ENCODE measurements at regions not wholly inside any gene's neighbourhood (a gene's known extent, or its start where the extent isn't known, plus 50 kb on each side); places are given as distances from the start of the nearest gene placed in this dataset.

DNA sequence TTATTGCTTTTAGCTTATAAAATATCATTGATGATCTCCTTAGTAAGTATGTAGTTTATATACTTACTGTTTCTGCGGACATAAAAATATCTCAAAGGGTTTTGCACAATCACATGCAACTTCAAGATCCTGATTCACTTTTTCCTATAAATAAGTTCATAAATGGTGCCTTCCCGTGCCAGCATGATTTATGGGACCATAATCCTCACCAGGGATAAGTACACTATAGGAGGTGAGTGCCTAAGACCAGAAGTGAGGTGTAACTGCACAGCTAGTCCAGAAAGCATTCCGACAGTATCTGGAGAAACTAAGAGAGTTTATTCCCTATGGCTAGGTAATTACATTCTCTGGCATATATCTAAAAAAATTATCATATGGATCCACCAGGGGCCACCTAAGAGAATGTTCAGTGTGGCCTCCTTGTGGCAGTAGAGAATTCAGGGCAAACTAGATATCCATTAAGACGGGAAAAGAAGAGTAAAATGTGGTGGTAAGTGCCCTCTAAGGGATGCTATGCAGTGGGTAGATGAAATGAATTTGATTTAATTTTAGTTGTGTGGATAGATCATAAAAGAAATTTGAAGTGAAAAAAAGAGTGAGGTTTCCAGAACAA is 402.5 kb upstream of the SLC24A2 start:
- FAIRE-seq, result no peak

DNA sequence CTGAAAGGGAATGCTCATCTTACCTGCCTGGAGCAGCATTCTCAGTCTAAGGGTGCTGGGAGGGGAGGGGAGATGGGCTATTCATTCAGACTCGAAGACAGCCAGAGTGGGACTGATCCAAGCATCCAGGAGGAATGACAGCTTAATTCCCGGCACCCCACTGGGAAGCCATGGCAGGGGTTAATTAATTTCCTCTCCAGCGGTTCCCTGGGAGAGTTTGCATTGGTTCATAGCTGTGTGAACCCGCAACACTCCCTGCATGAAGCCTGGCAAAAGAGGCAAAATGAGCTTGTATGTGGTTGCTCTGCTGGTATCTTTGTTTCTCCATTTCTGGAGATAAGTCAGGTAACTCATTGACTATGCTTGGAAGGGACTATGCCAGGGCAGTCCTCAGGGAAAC is 401.0 kb upstream of the SLC24A2 start:
- FAIRE-seq, result no peak

- FAIRE-seq, result no peak
Measured at GRCh38 chr9:20188616-20189369, 400.0 kb upstream of the SLC24A2 start.

GRCh38 chr9:20187318-20187717 is 398.5 kb upstream of the SLC24A2 start:
- FAIRE-seq, result no peak

DNA sequence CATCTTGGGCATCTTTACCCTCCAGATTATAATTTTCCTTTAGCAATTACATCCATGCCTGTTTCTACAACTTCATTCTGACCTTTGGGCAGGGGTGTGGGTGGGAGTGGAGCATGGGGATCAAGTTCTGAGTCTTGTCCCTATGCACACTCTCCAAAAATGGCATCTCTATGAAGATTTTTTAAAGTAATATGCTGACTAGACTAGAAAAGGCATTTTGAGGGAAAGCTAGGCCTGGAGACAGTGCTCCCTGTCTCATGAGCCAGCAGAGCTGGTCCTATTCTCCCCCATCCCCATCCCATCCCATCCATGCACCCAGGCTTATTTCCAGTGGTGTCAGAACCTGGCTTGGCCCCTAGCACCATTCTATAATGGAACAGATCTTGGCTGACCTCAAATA is 398.0 kb upstream of the SLC24A2 start:
- FAIRE-seq, result no peak

DNA sequence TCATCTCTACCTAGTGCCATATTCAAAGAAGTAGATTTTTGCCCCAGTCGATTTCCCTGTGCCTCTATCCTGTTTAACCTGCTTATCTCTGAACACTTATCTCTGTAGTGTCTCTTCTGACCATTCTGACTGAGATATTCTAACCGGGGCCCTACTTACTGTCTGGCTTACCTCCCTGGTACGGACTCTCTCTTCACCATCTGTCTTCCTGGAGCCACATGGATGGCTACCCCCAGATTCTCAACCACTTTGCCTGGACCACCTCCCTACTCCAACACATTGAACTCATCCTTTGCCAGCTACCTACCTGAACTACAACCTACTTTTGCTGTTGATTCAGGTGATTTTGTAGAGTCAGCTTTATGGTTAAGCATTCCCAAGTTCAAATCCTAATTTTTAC is 397.4 kb upstream of the SLC24A2 start:
- no peak for FAIRE-seq

- FAIRE-seq, result no peak
Measured at GRCh38 chr9:20184541-20184940, 395.7 kb upstream of the SLC24A2 start.

DNA sequence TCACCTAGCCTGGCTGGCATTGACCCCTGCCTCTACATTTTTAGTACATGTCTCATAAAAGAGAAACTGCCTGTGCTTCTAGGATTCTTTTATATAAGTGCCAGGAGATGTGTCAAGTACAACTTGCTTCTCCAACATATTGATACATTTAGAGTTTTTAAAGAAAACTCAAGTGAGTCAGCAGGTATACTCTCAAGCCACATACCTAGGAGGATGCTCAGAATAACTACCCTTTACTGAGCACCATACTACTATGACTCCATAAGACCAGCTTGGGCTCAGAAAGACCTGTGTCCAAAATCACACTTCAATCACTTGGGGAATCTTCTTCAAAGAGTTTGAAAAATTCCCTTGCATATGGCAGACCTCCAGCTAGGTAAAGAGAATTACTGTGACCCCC is 389.8 kb upstream of the SLC24A2 start:
- no peak for FAIRE-seq

GRCh38 chr9:20178197-20178596 is 389.4 kb upstream of the SLC24A2 start:
- FAIRE-seq, result no peak

DNA sequence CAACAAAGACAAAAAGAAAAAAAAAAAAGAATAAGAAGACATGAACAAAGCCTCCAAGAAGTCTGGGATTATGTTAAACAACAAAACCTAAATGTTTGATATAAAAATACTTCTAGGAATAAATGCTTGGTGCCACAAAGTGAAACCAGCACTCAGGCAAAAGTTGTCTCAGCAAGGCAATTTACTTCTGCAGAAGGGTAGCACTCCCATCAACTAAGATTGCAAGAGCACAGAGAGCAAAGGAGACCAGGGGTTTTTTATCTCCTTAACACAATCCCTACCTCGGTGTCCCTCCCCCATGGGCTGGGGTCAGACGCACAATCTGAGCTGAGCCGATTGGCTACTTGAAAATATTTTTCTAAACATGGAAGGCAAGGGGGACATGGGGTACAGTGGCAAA is 381.3 kb upstream of the SLC24A2 start:
- FAIRE-seq, result no peak

DNA sequence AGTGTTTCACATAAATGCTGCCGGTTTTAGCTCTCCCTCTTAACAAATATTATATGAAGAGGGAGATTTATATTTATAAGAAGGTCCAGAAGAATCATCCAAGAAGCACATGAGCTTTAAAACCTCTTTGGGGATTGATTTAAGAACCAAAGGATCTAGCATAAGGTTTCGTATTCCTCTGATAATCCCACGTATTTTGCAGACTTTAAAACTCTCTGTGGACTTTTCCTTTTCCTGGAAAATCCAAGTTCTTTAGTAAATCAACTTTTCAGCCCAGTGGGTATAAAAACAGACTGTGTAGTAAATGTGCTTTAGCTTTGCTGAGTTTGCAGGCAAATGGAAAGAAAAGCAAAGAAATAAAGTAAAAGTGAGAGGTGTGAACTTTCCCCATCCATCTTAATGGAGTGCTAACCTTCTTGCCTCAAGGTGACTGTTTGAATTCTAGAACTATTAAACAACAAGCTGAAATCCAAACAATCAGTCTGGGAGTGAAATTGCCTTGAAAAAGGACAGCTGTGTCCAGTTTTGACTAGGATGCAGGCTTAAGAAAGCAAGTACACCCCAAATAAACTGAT is 363.4 kb upstream of the SLC24A2 start:
- no peak for FAIRE-seq

- FAIRE-seq, result no peak
Measured at GRCh38 chr9:20148416-20148815, 359.6 kb upstream of the SLC24A2 start.

- FAIRE-seq, result no peak
Measured at GRCh38 chr9:20144197-20144596, 355.4 kb upstream of the SLC24A2 start.

- no peak for FAIRE-seq
Measured at GRCh38 chr9:20139763-20140290, 351.0 kb upstream of the SLC24A2 start.

GRCh38 chr9:20138841-20139240 is 350.0 kb upstream of the SLC24A2 start:
- FAIRE-seq, result no peak

GRCh38 chr9:20138116-20138515 is 349.3 kb upstream of the SLC24A2 start:
- no peak for FAIRE-seq

DNA sequence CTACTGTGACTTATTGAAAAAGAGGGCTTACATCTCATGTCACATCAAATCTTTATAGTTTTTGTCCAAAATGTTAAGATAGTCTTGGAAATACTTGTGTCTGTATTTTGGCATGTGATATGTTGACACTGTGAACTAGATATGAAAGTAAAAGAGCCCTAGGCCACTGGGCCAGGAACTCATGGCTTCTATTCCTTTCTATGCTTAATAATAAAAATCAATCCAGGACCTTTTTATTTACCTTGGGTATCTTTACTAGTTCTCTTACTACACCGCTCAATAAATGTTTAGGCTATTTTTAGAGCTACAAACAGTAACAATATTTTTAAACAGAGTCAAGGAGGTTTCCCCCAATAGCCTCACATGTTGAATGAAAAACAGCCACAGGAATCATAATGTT is 348.6 kb upstream of the SLC24A2 start:
- no peak for FAIRE-seq

DNA sequence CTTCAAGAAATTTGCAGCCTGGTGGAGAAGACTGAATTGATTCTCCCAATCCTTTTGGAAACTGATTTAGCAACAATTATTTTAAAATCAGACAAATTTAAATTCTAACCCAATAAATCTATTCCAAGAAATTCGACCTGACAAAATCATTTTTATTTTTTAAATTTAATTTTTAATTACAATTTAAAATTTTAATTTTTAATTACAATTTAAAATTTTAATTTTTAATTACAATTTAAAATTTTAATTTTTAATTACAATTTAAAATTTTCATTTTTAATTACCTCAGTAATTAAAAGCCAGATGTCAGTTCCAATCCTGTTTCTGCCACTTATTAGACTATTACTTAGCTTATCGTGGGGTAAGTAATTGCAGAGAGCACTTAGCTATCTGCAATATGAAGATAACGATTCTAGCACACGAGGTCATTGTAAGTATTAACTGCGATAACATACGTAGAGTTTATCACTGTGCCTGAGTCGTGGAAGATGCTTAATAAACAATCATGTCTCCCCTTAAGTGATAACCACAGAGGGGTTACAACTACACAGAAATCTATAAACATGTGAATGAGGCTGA is 346.4 kb upstream of the SLC24A2 start:
- peak; percentile 95 for FAIRE-seq

GRCh38 chr9:20125727-20126126 is 336.9 kb upstream of the SLC24A2 start:
- FAIRE-seq, result no peak

DNA sequence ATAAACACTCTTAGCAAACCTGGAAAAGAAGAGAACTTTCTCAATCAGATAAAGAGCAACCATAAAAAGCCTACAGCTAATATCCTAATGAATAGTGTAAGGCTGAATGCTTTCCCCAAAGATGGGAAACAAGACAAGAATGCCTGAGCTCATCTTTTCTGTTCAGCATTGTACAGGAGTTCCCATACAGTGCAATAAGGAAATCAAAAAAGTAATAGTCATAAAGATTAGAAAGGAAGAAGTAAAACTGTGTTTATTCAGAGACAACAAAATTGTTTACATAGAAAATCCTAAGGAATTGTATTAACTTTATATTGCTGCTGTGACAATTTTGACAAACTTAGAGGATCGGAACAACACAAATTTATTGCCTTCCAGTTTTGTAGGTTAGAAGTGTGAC is 330.7 kb upstream of the SLC24A2 start:
- FAIRE-seq, result no peak

GRCh38 chr9:20117986-20118385 is 329.1 kb upstream of the SLC24A2 start:
- no peak for FAIRE-seq

- FAIRE-seq, result no peak
Measured at GRCh38 chr9:20117482-20117881, 328.6 kb upstream of the SLC24A2 start.

GRCh38 chr9:20114974-20115373 is 326.1 kb upstream of the SLC24A2 start:
- no peak for FAIRE-seq
